ENCODE measurements at regions not wholly inside any gene's neighbourhood (a gene's known extent, or its start where the extent isn't known, plus 50 kb on each side); places are given as distances from the start of the nearest gene placed in this dataset.

GRCh38 chr5:3337812-3338541 is 257.7 kb upstream of the IRX1 start:
- H3K27ac ChIP-seq (ENCODE audit: low read depth), result no peak overlapping the region
- H3K4me3 ChIP-seq, result no peak overlapping the region
- no peak overlapping the region for H3K4me2 ChIP-seq
- ATAC-seq (no peak), DNase-seq (ENCODE audit: low spot score) (no peak)
- H3K4me1 Mint-ChIP-seq, result no peaks in the 10 kb centered on the region
- no peak overlapping the region for H3K4me3 Mint-ChIP-seq
- H4K20me1 ChIP-seq (replicated peaks; ENCODE audit: insufficient read depth), result no peaks in the 10 kb centered on the region
- no peaks in the 10 kb centered on the region; the same call in 2 of the 3 replicates for H3K9me3 Mint-ChIP-seq
- H3K36me3 ChIP-seq (ENCODE audit: insufficient read depth), result no peaks in the 10 kb centered on the region
- H3K27ac Mint-ChIP-seq, result no peak overlapping the region
- H2AFZ ChIP-seq, result no peak overlapping the region
- H3K9me2 ChIP-seq (ENCODE audit: insufficient read depth), result no peaks in the 10 kb centered on the region
- H3K27me3 ChIP-seq (ENCODE audit: insufficient read depth), result no peaks in the 10 kb centered on the region
- no peaks in the 10 kb centered on the region for H3F3A ChIP-seq (replicated peaks; ENCODE audit: low read depth)
- no peaks in the 10 kb centered on the region for H3K79me2 ChIP-seq (replicated peaks; ENCODE audit: insufficient read depth)
- H3K27me3 Mint-ChIP-seq (ENCODE audit: insufficient read depth, low read depth, poor library complexity), result peaks cover 4% of the 10 kb centered on the region
- H3K36me3 Mint-ChIP-seq (ENCODE audit: low read depth), result no peaks in the 10 kb centered on the region
- H3K4me1 ChIP-seq (ENCODE audit: insufficient read depth), result no peaks in the 10 kb centered on the region
- TF ChIP-seq REST (IDR thresholded peaks at IDR 0.05; ENCODE audit: unreplicated experiment) (no peak), EZH2 (IDR thresholded peaks at IDR 0.05; ENCODE audit: low read depth, unreplicated experiment) (no peak), STAT1 (IDR thresholded peaks at IDR 0.05; ENCODE audit: unreplicated experiment) (no peak), ETS1 (IDR thresholded peaks at IDR 0.05) (no peak), JUNB (IDR thresholded peaks at IDR 0.05; ENCODE audit: unreplicated experiment) (no peak), CTCF (conservative IDR thresholded peaks at IDR 0.05; ENCODE audit: low read depth in 2 of 2) (no peak), EZH2phosphoT487 (IDR thresholded peaks at IDR 0.05; ENCODE audit: unreplicated experiment) (no peak), POLR2AphosphoS5 (IDR thresholded peaks at IDR 0.05; ENCODE audit: low read depth) (no peak), NANOG (IDR thresholded peaks at IDR 0.05; ENCODE audit: borderline replicate concordance) (no peak), ZNF462 (CRISPR knock-in tag; IDR thresholded peaks at IDR 0.05) (no peak), ZNF331 (CRISPR knock-in tag; IDR thresholded peaks at IDR 0.05; ENCODE audit: low read depth) (no peak), ZNF114 (CRISPR knock-in tag; IDR thresholded peaks at IDR 0.05) (no peak), CREB1 (CRISPR knock-in tag; IDR thresholded peaks at IDR 0.05; ENCODE audit: low read depth) (no peak)
